GM19324 (cell line): ENCODE measurements at regions not wholly inside any gene's neighbourhood (a gene's known extent, or its start where the extent isn't known, plus 50 kb on each side); places are given as distances from the start of the nearest gene placed in this dataset.

Experiments used
- ATAC-seq: cut with Tn5 transposase; IDR thresholded peaks from one replicate; pipeline ENCODE4 v1.9.1; 2021; ENCODE audit warnings: mild to moderate bottlenecking, moderate library complexity; ENCODE audit not compliant: unreplicated experiment, low FRiP score

DNA sequence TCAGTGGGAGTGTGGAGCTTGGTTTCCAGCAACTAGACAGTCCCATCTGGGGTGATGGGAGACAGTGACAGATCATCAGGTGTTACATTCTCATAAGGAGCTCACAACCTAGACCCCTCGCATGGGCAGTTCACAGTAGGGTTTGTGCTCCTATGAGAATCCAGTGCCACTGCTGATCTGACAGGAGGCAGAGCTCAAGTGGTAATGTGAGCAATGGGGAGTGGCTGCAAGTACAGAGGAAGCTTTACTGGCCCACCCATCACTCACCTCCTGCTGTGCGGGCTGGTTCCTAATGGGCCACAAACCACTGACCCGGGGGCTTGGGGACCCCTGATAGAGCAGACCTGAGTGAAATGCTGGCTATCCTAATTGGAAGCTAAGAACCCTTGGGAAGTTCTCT, 242.8 kb downstream of the BAMBI start:
- ATAC-seq: no peak

DNA sequence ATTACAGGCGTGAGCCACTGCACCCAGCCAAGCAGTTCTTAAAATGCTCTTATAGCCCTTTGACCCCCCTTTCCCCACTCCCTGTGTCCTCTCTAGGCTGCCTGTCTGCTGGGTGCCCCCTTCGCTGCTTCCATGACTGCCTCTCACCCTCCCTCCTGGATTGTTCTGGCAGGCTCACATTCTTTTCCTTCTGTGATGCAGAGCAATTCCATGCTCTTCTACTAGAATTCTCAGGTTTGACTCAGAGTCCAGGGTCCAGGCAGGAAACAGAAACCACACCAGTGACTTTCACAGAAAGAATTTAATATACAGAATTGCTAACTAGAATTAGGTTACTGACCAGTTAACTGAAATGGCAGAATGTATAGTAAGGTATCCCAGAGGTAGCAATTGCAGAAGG, 244.8 kb downstream of the BAMBI start:
- no peak for ATAC-seq

DNA sequence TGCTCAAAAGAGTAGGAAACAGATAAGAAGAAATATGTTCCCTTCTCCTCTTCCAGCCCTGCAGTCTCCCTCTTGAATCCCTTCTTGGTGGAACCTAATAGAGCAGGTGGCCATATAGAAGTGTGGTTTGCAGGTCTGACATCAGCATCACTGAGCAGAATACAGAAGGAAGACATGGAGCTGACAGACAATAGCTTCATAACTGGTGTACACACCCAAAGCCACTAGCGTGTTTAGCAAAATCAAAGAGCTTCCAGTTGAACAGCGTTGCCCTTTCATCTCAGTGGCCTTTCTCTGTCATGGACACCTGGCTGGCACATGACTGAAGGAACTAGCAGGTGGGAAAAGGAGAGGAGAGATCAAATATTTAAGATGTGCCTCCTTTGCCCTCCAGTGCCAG, 245.5 kb downstream of the BAMBI start:
- ATAC-seq: no peak

DNA sequence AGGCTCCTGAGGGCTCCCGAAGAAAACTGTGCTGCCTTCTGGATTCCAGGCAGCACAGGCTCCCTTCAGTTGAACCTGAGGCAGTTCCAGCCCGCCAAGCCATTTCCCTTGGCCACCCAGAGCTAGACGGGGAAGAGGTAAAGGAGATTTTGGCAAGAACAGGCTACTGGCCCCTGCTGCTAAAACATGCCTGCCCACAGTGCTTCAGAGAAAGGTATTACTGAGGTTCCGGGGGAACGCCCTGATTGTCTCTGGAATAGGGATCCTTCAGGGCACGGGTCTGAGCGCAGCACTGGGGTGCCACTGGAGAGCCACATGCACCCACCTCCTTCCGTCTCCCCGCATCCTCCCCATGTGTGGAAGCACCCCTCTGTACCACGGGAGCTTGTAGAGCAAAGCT, 247.4 kb downstream of the BAMBI start:
- ATAC-seq: no peak

DNA sequence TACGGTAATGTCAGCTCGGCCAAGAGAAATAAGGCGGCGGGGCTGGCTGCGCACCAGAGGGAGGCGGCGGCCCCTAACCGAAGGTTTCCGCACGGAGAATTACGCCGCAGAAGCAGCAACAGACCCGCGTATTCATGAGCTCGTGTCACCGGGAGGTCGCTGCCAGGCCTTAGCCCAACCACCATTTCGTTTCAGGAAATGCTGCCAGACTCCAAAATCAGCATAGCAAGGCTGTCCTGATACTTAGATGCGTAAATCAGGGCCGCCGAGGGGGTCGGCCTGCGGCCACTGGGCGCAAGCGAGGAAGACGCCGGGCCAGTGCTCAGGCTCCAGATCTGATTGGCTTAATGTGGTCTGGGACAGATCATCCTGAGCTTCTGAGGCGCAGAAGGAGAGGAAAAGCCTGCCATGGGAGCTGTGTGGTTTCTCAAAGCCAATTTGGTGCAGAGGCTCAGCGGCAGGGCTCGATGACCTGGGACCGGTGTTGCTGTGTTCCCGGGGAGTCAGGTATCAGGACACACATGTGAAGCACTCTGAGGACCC, 247.9 kb downstream of the BAMBI start:
- no peak for ATAC-seq

DNA sequence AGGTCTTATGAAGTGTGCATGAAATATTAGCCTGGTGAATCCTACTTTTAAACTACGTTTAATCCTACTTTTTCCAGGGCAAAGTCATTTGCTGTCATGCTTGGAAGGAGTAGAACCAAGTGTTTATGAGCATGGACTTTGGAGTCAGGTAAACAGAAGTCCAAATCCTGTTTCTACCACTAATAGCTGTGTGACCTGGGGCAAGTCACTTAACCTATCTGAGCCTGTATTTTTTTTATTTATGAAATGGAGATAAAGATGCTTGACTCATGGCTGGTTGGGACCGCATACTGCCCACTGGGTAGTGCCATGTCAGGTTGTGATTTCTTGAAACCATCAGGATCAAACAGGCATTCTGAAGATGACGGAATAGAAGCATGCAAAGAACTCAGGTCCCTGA, 249.6 kb downstream of the BAMBI start:
- ATAC-seq: no peak

DNA sequence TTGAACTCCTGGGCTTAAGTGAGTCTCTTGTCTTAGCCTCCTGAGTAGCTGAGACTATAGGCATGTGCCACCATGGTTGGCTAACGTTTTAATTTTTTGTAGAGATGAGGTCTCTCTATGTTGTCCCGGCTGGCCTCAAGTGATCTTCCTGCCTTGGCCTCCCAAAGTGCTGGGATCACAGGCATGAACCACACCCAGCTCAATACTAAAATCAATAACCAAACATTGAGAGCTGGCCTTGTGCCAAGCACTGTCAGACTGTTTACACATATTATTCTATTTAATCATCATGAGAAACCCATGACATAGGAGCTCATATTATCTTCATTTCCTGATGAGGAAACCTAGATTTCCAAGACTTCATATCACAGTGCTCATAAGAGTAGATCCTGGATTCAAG, 251.2 kb downstream of the BAMBI start:
- ATAC-seq: no peak

DNA sequence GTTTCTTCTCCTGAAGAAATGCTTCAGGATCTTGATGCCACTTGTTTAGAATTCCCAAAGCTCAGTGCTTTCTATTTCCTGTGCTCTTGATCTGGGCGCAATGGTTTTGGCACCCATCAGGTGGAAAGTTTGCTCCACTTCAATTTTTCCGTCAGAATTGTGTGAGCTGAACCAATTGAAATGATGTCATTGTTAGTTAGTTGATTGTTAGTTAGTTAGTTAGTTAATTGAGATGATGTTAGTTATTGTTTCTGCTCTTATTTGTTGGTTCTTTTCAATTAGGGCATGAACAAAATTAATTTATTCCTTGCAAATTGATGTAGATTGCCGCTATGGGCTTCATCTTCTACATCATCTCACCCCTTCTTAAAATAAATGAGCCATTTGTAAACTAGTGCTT, 252.6 kb downstream of the BAMBI start:
- ATAC-seq: no peak

DNA sequence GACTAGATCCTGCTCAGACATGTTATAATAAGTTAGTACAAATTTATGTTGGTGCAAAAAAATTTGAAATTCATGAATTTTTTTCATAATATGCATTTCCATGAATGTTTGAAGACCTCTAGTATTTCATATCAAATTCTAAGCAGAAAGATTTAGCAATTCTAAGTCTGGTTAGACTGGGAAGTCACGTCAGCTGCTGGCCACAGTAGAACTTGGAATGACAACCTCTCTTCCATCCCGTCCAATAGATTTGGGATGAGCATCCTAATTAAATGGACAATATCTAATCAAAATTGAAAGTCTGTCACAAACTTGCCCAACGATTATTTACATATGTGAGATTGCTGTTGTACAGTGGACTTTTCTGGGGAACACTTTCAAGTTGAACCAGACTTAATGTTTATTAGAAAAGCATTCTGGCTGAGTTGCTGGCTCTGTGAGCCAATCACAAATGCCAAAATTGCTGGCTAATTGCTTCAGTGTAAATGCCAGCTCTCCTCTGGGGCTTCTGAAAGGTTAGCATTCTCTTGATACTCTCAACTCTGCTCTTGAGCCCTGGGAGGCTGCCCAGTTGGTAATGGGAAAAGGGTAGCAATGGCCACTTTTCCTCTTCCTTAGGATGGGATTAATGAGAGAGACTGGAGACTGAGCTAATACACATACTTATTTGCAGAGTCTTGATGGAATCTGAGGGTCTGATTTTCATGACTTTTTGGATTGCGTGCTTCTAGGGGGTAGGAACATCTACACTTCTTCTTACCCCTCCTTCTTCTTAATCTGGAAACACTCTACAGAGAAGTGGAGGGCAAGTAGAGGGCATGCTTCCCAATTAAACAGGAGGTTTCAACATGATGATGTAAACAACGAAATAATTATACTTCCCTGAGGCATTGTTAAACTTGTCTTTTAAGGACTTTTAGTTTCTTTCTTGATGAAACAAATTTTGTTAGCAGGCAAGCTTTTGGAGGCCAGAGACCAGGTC, 253.5 kb downstream of the BAMBI start:
- no peak for ATAC-seq

DNA sequence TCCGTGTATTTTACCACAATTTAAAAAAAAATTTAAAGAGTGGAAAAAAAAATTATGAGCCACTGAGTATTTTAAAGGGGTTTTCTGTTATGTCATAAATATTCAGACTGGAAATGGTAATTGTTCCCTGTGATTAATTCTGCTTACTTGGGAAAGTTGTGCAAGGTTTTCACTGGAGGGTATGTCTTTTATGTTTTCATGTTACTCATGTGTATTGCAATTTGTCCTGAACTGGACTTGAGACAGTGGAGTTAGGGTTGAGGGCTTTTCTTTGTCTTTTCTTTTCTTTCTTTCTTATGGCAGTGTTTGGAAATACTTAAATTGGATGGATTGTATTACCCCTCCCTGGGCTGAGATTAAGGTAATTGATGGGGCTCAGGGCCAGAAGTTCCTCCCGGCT, 257.7 kb downstream of the BAMBI start:
- no peak for ATAC-seq

DNA sequence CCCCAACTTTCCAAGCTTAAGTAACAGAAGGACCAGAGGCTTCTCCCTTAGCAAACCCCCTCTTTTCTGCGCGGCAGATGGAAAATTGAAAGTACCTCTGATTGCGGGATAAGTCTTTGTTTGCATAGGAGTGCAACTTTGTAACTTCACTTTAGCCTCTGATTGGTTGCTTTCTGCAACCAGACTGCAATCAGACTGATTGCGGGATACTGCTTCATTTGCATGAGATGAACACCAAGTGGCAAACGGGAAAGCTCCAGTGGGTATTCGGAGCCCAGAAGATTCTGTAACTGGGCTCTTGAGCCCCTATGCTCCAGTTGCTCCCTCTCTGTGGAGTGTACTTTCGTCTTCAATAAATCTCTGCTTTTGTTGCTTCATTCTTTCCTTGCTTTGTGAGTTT, 260.6 kb downstream of the BAMBI start:
- ATAC-seq: no peak

DNA sequence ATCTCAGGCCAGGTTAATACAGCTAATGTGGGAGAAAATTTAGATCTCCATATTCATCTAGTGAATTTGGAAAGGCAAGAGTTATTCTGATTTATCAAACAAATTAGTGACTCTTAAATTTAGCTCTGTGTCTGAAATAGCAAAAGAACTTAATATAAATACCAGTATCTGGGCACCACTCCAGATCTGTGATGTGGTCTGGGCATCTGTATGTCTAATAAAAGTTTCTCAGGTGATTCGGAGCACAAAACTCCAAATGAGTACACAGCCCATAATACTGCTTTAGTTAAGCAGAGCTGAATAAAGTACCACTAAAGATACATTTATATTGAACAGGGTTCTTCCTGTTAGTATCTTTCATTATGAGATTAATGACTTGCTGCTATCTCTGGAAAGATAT, 261.4 kb downstream of the BAMBI start:
- no peak for ATAC-seq

DNA sequence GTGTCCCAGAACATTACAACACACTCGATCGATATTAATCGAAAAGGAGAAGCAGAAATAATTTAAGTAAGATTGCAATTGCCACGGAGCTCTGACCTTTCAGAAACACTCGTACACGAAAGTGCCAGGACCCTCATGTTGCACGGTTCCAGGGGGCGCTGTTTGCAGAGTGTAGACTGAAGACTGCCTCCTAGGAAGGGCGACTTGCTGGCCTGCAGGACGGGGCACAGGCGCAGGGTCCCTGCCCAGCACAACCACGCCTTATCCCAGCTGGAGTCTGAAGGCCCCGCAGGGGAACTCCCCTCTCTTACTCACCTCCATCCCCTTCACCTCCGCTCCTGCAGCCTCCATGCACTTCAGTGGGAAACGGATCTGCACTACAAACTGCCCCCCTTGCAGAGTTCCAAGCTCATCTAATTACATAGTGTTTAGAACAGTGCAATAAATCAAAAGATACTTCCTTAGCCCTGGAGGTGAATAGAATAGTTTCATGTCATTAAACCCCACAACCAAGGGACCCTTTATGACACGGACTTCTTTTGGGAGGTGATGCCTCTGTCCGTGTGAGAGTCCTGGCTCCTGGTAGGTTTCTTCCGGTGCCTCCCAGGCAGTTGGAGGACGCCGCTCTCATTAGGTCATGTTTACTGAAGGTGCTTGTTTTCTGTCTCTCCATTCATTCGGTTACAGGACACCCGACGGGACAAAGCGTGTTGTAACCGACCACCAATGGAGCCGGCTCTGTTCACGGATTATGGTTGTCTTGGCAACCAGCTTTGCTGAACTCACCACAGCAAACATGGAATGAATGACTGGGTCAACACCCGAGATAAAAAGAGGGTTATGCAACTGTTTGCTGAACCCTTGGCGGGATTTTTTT, 262.2 kb downstream of the BAMBI start:
- no peak for ATAC-seq

DNA sequence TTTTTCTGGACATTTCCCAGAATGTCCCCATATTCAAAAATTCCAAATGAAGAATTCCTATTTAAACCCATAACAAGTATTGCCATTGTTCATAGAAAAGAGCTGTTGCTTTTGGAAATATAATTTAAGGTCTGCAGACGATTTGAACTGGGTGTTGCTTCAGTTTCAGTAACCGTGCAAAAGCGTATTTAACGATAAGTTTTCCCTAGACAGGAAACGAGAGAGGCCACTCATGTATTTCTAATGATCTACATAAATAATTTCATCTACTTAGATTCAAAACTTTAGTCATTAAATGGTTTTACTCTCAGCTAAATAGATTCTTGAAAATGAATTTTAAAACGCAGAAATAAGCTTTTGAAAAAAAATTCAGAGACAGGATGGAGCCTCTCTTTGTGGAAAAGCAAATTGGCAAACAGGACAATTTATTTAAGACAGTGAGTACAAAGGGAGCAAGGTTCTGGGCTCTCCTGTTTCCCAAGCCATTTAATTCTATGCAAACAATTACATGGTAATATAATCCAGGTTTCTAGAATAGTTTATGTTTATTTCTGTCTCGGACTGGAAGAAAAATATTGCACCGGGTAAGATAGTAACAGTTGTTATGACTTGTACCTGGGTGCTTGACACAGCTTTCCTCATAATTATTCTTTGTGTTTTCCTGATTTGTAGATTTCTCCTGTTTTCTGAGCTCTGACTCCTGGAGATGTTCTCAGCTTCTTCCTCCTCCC, 263.0 kb downstream of the BAMBI start:
- no peak for ATAC-seq

DNA sequence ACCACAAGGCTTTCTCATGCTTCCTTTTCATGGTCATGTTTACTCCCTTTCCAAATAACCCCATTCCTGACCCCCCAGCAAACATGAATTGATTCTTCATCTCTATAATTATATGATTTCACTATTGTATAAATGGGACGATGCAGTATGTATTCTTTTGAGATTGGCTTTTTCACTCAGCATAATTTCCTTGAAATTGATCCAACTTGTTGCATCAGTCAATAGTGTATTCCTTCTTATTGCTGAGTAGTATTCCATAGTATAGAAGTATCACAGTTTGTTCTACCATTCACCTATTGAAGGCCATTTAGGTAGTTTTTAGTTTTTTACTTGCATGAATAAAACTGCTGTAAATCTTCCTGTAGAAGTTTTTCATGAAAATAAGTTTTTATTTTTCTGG, 264.7 kb downstream of the BAMBI start:
- no peak for ATAC-seq

DNA sequence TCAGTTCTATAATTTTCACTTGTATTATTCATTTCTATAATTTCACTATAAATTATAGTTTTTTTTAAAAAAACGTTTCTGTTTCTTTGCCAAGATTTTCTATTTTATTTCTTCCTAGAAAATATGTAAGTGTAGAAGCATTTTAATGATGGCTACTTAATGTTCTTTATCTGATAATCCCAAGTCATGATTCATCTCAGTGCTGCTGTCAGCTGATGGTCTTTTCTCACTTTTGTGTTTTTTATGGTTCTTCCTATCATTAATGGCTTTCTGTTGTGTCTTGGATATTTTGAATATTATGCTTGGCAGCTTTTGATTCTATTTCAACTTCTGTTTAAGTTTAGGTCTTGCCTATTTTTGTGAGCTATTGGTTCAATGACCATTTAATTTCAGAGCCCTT, 268.6 kb downstream of the BAMBI start:
- no peak for ATAC-seq

DNA sequence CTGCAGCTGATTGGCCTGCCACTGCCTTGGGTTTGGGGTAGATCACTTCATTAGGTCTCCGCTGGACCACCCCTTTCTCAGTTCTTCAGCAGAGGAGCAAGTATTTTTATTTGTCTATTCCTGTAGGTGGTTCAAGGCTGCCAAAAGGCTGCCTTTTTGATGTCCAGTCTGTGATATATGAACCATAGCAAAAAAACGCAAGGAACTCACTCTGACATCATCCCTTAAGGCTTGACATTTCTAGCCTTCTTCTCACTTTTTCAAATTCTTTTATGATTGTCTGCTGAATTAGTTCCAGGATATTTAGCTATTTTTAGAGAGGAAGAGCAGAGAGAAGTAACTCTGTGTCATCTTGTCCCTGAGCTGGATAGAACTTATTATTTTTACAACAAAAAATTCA, 269.2 kb downstream of the BAMBI start:
- ATAC-seq: no peak

DNA sequence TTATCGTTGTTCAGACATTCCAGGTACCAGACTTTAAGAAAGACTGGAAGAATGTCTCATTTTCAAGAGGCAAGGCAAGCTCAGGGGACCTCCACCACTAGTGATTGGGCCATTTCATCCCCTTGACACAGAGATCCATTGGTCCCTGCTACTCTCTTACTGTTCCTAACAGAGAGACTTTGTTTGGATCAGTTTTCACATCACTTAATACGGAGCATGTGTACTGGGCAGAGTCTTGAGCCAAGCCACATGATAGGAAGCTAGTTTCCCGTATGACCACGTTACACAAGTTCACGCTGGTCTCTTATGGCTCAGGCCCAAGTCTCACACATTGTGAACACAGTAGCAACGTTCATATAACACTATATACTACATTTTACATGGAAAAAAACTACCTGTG, 269.9 kb downstream of the BAMBI start:
- no peak for ATAC-seq

DNA sequence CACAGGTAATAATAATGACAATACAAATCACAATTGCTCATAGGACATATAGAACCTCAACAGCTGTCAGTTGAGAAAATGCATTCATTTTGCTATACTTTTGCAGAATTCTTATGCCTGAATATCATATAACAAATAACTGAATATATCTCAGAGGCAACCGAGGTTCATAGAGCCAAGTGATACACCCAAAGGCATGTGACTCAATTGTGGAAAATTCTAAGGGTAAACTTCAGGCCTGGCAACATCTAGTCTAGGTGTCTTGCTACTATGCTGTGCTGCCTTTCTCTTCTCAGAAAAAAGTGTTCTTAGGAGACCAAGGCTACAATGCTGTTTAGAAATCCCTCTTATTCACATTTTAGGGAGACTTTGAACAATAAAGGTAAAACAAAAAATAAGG, 270.7 kb downstream of the BAMBI start:
- no peak for ATAC-seq
